Keratinocyte (primary cell): ENCODE measurements at regions not wholly inside any gene's neighbourhood (a gene's known extent, or its start where the extent isn't known, plus 50 kb on each side); places are given as distances from the start of the nearest gene placed in this dataset.

Experiments
- CTCF ChIP-seq, 3 experiments: IDR thresholded peaks in 1 of 3; conservative IDR thresholded peaks in 1 of 3; optimal IDR thresholded peaks in 1 of 3; 2 replicates in 2 of 3; 3 replicates in 1 of 3; pipeline versions ENCODE3 to v1.5.1; 2011; ENCODE audit warnings: low read length in 3 of 3, mild to moderate bottlenecking in 3 of 3, moderate library complexity in 2 of 3, control low read depth in 1 of 3, inconsistent platforms in 1 of 3; ENCODE audit not compliant: insufficient read depth in 2 of 3; ENCODE audit errors: extremely low read depth in 1 of 3
- EZH2 ChIP-seq: IDR thresholded peaks from one replicate; pipeline ENCODE4 v1.6.1; 2012; ENCODE audit warnings: inconsistent platforms, mild to moderate bottlenecking, low read length, moderate library complexity

- peak in 2 of 3 experiments; percentile 14 to 21 for TF ChIP-seq CTCF (optimal IDR thresholded peaks at IDR 0.05 in 1 of 3, IDR thresholded peaks at IDR 0.05 in 1 of 3, conservative IDR thresholded peaks at IDR 0.05 in 1 of 3; ENCODE audit: extremely low read depth in 1 of 3, insufficient read depth in 2 of 3, low read length in 3 of 3)
- no peak for TF ChIP-seq EZH2
Measured at GRCh38 chr12:77728018-77728417, 102.7 kb upstream of the NAV3 start.
